K562 (cell line): ENCODE measurements at regions not wholly inside any gene's neighbourhood (a gene's known extent, or its start where the extent isn't known, plus 50 kb on each side); places are given as distances from the start of the nearest gene placed in this dataset.

Experiments used
- CBFA2T3 ChIP-seq: fragments of 450-650 bp; IDR thresholded peaks from 2 replicates; pipeline ENCODE4 v1.6.1; 2017
- CBX2 ChIP-seq: fragments of 200-600 bp; sonication (generic); IDR thresholded peaks from one replicate; pipeline ENCODE4 v1.6.1; 2012; ENCODE audit warnings: mild to moderate bottlenecking, low read length, inconsistent platforms; ENCODE audit not compliant: insufficient read depth, poor library complexity, severe bottlenecking
- CCAR2 ChIP-seq: fragments of 200-400 bp; formaldehyde crosslinking; IDR thresholded peaks from 2 replicates; pipeline ENCODE4 v1.6.1; 2017; ENCODE audit warnings: mild to moderate bottlenecking, low read depth, low read length
- CREB5 ChIP-seq: fragments of 250-450 bp; sonication (Bioruptor Pico); IDR thresholded peaks from 2 replicates; pipeline ENCODE4 v1.5.0; 2020; ENCODE audit warnings: mild to moderate bottlenecking
- EGR1 ChIP-seq: fragments of 450-650 bp; conservative IDR thresholded peaks from 2 replicates; pipeline ENCODE4 v1.6.1; 2017; ENCODE audit warnings: mild to moderate bottlenecking
- FIP1L1 ChIP-seq: fragments of 200-400 bp; formaldehyde crosslinking; IDR thresholded peaks from 2 replicates; pipeline ENCODE4 v1.6.1; 2018; ENCODE audit warnings: mild to moderate bottlenecking, low read depth, low read length; ENCODE audit not compliant: poor library complexity, severe bottlenecking
- GABPB1 ChIP-seq: sonication (generic); formaldehyde crosslinking; IDR thresholded peaks from 2 replicates; pipeline ENCODE4 v1.8.0; 2022; ENCODE audit warnings: mild to moderate bottlenecking, missing genetic modification reagents
- HCFC1 ChIP-seq: IDR thresholded peaks from 2 replicates; pipeline ENCODE4 v1.6.1; 2012; ENCODE audit warnings: low read depth, low read length, improper control_type of control experiment
- JUNB ChIP-seq: fragments of 450-650 bp; formaldehyde crosslinking; conservative IDR thresholded peaks from 2 replicates; pipeline ENCODE4 v1.4.0; 2020; ENCODE audit warnings: mild to moderate bottlenecking
- MAFF ChIP-seq: IDR thresholded peaks from 2 replicates; pipeline ENCODE4 v1.6.1; 2012; ENCODE audit warnings: low read length, improper control_type of control experiment
- MEIS2 ChIP-seq: fragments of 450-650 bp; IDR thresholded peaks from 2 replicates; pipeline ENCODE4 v1.6.1; 2014; ENCODE audit warnings: mild to moderate bottlenecking; ENCODE audit not compliant: partially characterized antibody
- MNT ChIP-seq, 2 experiments: fragments of 450-650 bp; conservative IDR thresholded peaks; 2 replicates each; pipeline ENCODE4 v1.6.1; 2017; ENCODE audit warnings: mild to moderate bottlenecking in 2 of 2, moderate library complexity in 2 of 2
- SOX6 ChIP-seq: fragments of 450-650 bp; IDR thresholded peaks from 2 replicates; pipeline ENCODE4 v1.6.1; 2014; ENCODE audit warnings: mild to moderate bottlenecking
- SRSF3 ChIP-seq: fragments of 200-400 bp; formaldehyde crosslinking; IDR thresholded peaks from 2 replicates; pipeline ENCODE4 v1.6.1; 2016; ENCODE audit warnings: mild to moderate bottlenecking, low read length, moderate library complexity; ENCODE audit not compliant: insufficient read depth
- TARDBP ChIP-seq: fragments of 450-650 bp; IDR thresholded peaks from 2 replicates; pipeline ENCODE4 v1.6.1; 2016
- TBP ChIP-seq: optimal IDR thresholded peaks from 2 replicates; pipeline ENCODE3; 2011; ENCODE audit warnings: low read depth, low read length, improper control_type of control experiment
- ZBED1 ChIP-seq: IDR thresholded peaks from 2 replicates; pipeline ENCODE4 v1.6.1; 2014
- ZBTB11 ChIP-seq, 3 experiments: fragments of 200-800 bp in 1 of 3; fragments of 250-450 bp in 1 of 3; fragments of 450-650 bp in 1 of 3; sonication (Bioruptor Pico) in 1 of 3; sonication (Bioruptor generic) in 1 of 3; formaldehyde crosslinking in 1 of 3; IDR thresholded peaks; 2 replicates each; pipeline versions ENCODE4 v1.6.1 to v1.8.0; 2016 to 2022; ENCODE audit warnings: mild to moderate bottlenecking in 2 of 3, missing genetic modification characterization in 2 of 3, missing compliant biosample characterization in 1 of 3, moderate library complexity in 1 of 3
- ZBTB17 ChIP-seq: fragments of 450-650 bp; formaldehyde crosslinking; IDR thresholded peaks from 2 replicates; pipeline ENCODE4 v1.4.0; 2020; ENCODE audit warnings: mild to moderate bottlenecking
- ZNF280A ChIP-seq: fragments of 450-650 bp; IDR thresholded peaks from 2 replicates; pipeline ENCODE4 v1.6.1; 2018; ENCODE audit warnings: mild to moderate bottlenecking, low read depth; ENCODE audit not compliant: partially characterized antibody
- ZNF3 ChIP-seq: fragments of 250-450 bp; sonication (Bioruptor Pico); IDR thresholded peaks from 2 replicates; pipeline ENCODE4 v1.5.0; 2021; ENCODE audit warnings: mild to moderate bottlenecking, moderate library complexity

GRCh38 chr7:106590209-106590816, 70.6 kb downstream of the CCDC71L start (continued):
- TF ChIP-seq FIP1L1 (no peak), ZNF3 (CRISPR knock-in tag) (no peak), SRSF3 (no peak), ZNF280A (no peak), EGR1 (no peak), MNT (conservative IDR thresholded peaks at IDR 0.05) (0 out of 4 replicates have a peak, but pooled peaks of 1 of the 2 experiments have one; percentile 23), HCFC1 (no peak), ZBTB17 (CRISPR knock-in tag) (0 out of 2 replicates have a peak, but pooled peaks have one; percentile 6), GABPB1 (no peak), CBX2 (no peak), ZBED1 (no peak), TARDBP (no peak), CREB5 (CRISPR knock-in tag) (no peak), TBP (no peak), CCAR2 (no peak), MAFF (no peak), JUNB (no peak), ZBTB11 (CRISPR knock-in tag; IDR thresholded peaks at IDR 0.05) (no peak), MEIS2 (peak; percentile 12), CBFA2T3 (peak; percentile 79; the same call in 1 of the 2 replicates), SOX6 (peak; percentile 83)
